ENCODE measurements at regions not wholly inside any gene's neighbourhood (a gene's known extent, or its start where the extent isn't known, plus 50 kb on each side); places are given as distances from the start of the nearest gene placed in this dataset.

- TF ChIP-seq RAD21 (IDR thresholded peaks at IDR 0.05; ENCODE audit: low read depth) (no peak), MAX (IDR thresholded peaks at IDR 0.05) (no peak), USF1 (IDR thresholded peaks at IDR 0.05) (no peak), CEBPB (IDR thresholded peaks at IDR 0.05) (no peak), CREB1 (IDR thresholded peaks at IDR 0.05; ENCODE audit: low read depth) (no peak), YY1 (IDR thresholded peaks at IDR 0.05; ENCODE audit: low read depth) (no peak), NFIC (IDR thresholded peaks at IDR 0.05) (no peak), EGR1 (IDR thresholded peaks at IDR 0.05) (no peak), ZBTB7A (IDR thresholded peaks at IDR 0.05; ENCODE audit: low read depth) (no peak), TCF12 (IDR thresholded peaks at IDR 0.05; ENCODE audit: low read depth) (no peak)
Measured at GRCh38 chr6:167669870-167670802, 156.6 kb upstream of the AFDN start.

GRCh38 chr6:167670938-167671338 lies 155.8 kb upstream of the AFDN start:
- TF ChIP-seq NFIC (IDR thresholded peaks at IDR 0.05) = no peak
- no peak for TF ChIP-seq EP300 (IDR thresholded peaks at IDR 0.05; ENCODE audit: borderline replicate concordance)
- TF ChIP-seq RAD21 (IDR thresholded peaks at IDR 0.05; ENCODE audit: low read depth) = no peak
- no peak for TF ChIP-seq FOXM1 (IDR thresholded peaks at IDR 0.05; ENCODE audit: borderline replicate concordance, low read depth)
- TF ChIP-seq MAX (IDR thresholded peaks at IDR 0.05) = no peak
- TF ChIP-seq YY1 (IDR thresholded peaks at IDR 0.05; ENCODE audit: low read depth) = no peak
- no peak for TF ChIP-seq TCF12 (IDR thresholded peaks at IDR 0.05; ENCODE audit: low read depth)

- TF ChIP-seq TEAD4 (IDR thresholded peaks at IDR 0.05) (no peak), EGR1 (IDR thresholded peaks at IDR 0.05) (no peak), CREB1 (IDR thresholded peaks at IDR 0.05; ENCODE audit: low read depth) (no peak), MAX (IDR thresholded peaks at IDR 0.05) (no peak), NFIC (IDR thresholded peaks at IDR 0.05) (no peak), RAD21 (IDR thresholded peaks at IDR 0.05; ENCODE audit: low read depth) (no peak), YY1 (IDR thresholded peaks at IDR 0.05; ENCODE audit: low read depth) (no peak), USF1 (IDR thresholded peaks at IDR 0.05) (no peak), FOXM1 (IDR thresholded peaks at IDR 0.05; ENCODE audit: borderline replicate concordance, low read depth) (no peak), ZBTB7A (IDR thresholded peaks at IDR 0.05; ENCODE audit: low read depth) (no peak), CEBPB (IDR thresholded peaks at IDR 0.05) (no peak), REST (IDR thresholded peaks at IDR 0.05; ENCODE audit: low read depth) (no peak), TAF1 (IDR thresholded peaks at IDR 0.05; ENCODE audit: low read depth) (no peak), EP300 (IDR thresholded peaks at IDR 0.05; ENCODE audit: borderline replicate concordance) (no peak), TCF12 (IDR thresholded peaks at IDR 0.05; ENCODE audit: low read depth) (no peak)
Measured at GRCh38 chr6:167671977-167672687, 154.6 kb upstream of the AFDN start.

- TF ChIP-seq EGR1 (IDR thresholded peaks at IDR 0.05) (no peak), TCF12 (IDR thresholded peaks at IDR 0.05; ENCODE audit: low read depth) (no peak), USF1 (IDR thresholded peaks at IDR 0.05) (no peak), ZBTB7A (IDR thresholded peaks at IDR 0.05; ENCODE audit: low read depth) (no peak), EP300 (IDR thresholded peaks at IDR 0.05; ENCODE audit: borderline replicate concordance) (no peak), TAF1 (IDR thresholded peaks at IDR 0.05; ENCODE audit: low read depth) (no peak), CREB1 (IDR thresholded peaks at IDR 0.05; ENCODE audit: low read depth) (no peak), CEBPB (IDR thresholded peaks at IDR 0.05) (no peak), YY1 (IDR thresholded peaks at IDR 0.05; ENCODE audit: low read depth) (no peak), NFIC (IDR thresholded peaks at IDR 0.05) (no peak), FOXM1 (IDR thresholded peaks at IDR 0.05; ENCODE audit: borderline replicate concordance, low read depth) (no peak), MAX (IDR thresholded peaks at IDR 0.05) (no peak), TEAD4 (IDR thresholded peaks at IDR 0.05) (no peak), RAD21 (IDR thresholded peaks at IDR 0.05; ENCODE audit: low read depth) (no peak), REST (IDR thresholded peaks at IDR 0.05; ENCODE audit: low read depth) (no peak)
Measured at GRCh38 chr6:167672738-167673137, 154.0 kb upstream of the AFDN start.
